HFF-Myc (cell line): ENCODE measurements at regions not wholly inside any gene's neighbourhood (a gene's known extent, or its start where the extent isn't known, plus 50 kb on each side); places are given as distances from the start of the nearest gene placed in this dataset.
"Not testable (repeated sequence)": the region's sequence is repeated elsewhere in the genome, so short reads cannot be mapped to it uniquely, and the experiment has no call there.

Experiments
- DNase-seq: peaks from one replicate; pipeline ENCODE4 v3.0.0-alpha.2; 2011; ENCODE audit warnings: low read depth; ENCODE audit errors: extremely low read depth
- H3K4me3 ChIP-seq: replicated peaks from 2 replicates; pipeline ENCODE4 v1.5.1; 2011; ENCODE audit warnings: low read depth, mild to moderate bottlenecking, control low read depth, low read length
- TF ChIP-seq, protein P1 (sequence below): IDR thresholded peaks from 2 replicates; pipeline ENCODE4 v1.5.1; 2012; ENCODE audit warnings: mild to moderate bottlenecking, low read depth, low read length, control low read depth; ENCODE audit errors: missing control alignments

DNA sequence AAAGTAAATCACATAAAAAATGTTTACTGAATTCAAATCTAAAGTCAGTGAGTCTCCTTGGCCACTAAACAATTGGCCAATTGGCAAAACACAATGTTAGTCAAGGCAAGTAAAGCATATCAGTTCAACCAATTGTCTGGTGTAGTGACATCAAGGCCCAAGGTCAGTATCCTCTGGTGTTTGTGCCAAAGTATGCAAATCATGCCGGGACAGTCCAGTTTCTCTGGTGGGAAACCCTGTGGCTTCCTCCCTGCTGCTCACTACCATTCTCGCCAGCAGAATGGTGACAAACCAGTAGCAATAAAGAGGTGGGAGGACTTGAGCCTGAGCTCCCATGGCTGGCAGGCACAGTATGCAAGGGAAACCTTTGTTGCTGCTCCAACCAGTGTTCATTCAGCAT, 314.9 kb upstream of the FGF13 start:
- no peak for DNase-seq
- H3K4me3 ChIP-seq, result no peak overlapping the region
- TF ChIP-seq, protein P1, sequence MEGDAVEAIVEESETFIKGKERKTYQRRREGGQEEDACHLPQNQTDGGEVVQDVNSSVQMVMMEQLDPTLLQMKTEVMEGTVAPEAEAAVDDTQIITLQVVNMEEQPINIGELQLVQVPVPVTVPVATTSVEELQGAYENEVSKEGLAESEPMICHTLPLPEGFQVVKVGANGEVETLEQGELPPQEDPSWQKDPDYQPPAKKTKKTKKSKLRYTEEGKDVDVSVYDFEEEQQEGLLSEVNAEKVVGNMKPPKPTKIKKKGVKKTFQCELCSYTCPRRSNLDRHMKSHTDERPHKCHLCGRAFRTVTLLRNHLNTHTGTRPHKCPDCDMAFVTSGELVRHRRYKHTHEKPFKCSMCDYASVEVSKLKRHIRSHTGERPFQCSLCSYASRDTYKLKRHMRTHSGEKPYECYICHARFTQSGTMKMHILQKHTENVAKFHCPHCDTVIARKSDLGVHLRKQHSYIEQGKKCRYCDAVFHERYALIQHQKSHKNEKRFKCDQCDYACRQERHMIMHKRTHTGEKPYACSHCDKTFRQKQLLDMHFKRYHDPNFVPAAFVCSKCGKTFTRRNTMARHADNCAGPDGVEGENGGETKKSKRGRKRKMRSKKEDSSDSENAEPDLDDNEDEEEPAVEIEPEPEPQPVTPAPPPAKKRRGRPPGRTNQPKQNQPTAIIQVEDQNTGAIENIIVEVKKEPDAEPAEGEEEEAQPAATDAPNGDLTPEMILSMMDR, result no peak

- no peak overlapping the region for H3K4me3 ChIP-seq
- DNase-seq, result no peak
- TF ChIP-seq, protein P1, result no peak
These were observed 314.3 kb upstream of the FGF13 start for GRCh38 chrX:139025816-139026215.

DNA sequence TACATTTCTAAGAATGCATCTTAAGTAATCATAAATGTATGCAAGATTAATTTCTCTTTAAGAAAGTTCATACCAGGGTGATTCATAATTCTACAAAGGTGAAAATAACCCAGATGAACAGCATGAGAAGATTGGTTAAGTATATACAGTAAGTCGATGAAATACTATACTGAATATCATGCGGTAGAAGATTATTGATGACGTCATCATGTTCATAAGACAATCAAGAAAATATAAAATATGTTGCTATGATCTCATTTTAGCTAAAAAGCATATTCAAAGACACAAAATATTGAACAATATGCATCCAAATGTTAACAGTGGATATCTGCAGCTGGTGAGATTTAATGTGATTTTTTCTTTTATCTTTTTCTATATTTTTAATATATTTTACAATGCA, 312.0 kb upstream of the FGF13 start:
- no peak overlapping the region for H3K4me3 ChIP-seq
- TF ChIP-seq, protein P1, result no peak
- DNase-seq, result no peak

DNA sequence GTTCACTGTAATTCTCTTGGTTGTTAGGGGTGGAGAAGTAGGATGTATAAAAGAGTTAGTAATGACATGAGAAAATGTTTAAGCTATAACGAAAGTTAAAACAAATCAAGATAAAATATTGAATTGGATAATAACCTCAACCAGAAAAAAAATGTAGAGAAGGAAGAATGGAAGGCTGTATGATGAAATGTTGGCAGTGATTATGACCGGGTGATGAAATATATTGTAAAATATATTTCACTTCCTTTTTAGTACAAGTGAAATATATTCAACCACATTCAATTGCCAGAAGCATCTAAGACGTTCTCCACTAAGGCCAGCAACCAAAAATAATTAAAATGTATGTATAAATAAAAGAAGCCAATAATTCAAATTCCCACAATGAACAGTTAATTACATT, 309.3 kb upstream of the FGF13 start:
- TF ChIP-seq, protein P1, result no peak
- no peak overlapping the region for H3K4me3 ChIP-seq
- DNase-seq, result no peak

DNA sequence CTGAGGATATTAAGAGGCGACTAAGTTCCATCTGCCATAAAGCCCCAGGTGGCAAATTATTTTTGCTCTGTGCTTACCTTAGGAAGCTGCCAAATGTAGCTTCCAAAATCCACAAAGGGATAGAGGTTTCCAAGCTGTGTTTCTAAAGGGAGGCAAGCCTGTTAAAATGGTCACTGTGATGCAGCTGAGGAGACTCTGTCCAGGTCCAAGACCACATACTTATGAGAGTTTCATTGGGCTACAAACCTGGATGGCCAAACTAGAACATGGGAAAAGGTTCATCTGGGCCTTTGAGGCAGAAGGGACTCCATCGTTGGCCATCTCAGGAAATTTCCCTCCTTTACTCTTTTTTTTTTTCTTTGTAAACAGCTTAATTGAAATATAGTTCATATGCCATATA, 306.9 kb upstream of the FGF13 start:
- TF ChIP-seq, protein P1, result no peak
- DNase-seq, result no peak
- no peak overlapping the region for H3K4me3 ChIP-seq

DNA sequence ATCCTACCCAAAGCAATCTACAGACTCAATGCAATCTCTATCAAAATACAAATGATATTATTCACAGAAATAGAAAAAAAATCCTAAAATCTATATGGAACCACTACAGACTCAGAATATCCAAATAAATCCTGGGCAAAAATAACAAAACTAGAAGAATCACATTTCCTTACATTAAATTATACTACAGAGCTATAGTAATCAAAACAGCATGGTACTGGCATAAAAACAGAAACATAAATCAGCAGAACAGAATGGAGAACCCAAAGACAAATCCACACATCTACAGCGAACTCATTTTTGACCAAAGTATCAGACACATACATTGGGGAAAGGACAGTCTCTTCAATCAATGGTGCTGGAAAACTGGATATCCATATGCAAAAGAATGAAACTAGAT, 304.1 kb upstream of the FGF13 start:
- no peak for DNase-seq
- TF ChIP-seq, protein P1, result no peak
- no peak overlapping the region for H3K4me3 ChIP-seq

GRCh38 chrX:139008185-139008584, 296.7 kb upstream of the FGF13 start:
- H3K4me3 ChIP-seq, result no peak overlapping the region
- TF ChIP-seq, protein P1, result no peak
- DNase-seq, result no peak

DNA sequence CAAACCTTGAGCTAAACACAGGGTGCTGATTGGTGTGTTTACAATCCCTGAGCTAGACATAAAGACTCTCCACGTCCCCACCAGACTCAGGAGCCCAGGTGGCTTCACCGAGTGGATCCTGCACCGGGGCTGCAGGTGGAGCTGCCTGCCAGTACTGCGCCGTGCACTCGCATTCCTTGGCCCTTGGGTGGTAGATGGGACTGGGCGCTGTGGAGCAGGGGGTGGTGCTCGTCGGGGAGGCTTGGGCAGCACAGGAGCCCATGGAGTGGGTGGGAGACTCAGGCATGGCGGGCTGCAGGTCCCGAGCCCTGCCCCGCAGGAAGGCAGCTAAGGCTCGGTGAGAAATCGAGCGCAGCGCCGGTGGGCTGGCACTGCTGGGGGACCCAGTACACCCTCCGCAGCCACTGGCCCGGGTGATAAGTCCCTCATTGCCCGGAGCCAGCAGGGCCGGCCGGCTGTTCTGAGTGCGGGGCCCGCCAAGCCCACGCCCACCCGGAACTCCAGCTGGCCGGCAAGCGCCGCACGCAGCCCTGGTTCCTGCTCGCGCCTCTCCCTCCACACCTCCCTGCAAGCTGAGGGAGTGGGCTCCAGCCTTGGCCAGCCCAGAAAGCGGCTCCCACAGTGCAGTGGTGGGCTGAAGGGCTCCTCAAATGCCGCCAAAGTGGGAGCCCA, 292.5 kb upstream of the FGF13 start:
- DNase-seq, H3K4me3 ChIP-seq: not testable (repeated sequence)
